TTC549 (cell line): ENCODE measurements at regions not wholly inside any gene's neighbourhood (a gene's known extent, or its start where the extent isn't known, plus 50 kb on each side); places are given as distances from the start of the nearest gene placed in this dataset.
A peak's percentile ranks its signal among the peaks of the same experiment; 100 is the strongest.

Experiments used
- FAIRE-seq: peaks from 2 replicates; lab custom pipeline; 2012; peaks lifted over from hg19 to GRCh38; lab: Jason Lieb, UNC

- no peak for FAIRE-seq
Measured at GRCh38 chr3:174784206-174784934, 74.8 kb upstream of the NAALADL2 start.

- peak; percentile 46 for FAIRE-seq
Measured at GRCh38 chr3:174786825-174787224, 72.3 kb upstream of the NAALADL2 start.

DNA sequence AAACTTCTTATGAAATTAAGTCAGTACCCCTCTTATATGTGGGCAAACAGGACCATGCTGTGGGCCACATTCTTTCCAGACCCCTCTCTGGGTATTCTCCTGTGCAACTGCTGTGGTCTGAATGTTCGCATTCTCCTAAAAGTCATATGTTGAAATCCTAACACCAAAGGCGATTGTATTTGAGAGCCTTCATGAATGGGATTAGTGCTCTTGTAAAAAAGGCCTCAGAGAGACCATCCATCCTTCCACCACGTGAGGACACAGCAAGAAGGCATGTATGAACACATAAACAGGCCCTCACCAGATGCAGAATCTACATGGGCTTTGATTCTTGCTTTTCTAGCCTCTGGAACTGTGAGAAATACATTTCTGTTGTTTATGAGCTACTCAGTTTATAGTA is 68.0 kb upstream of the NAALADL2 start:
- FAIRE-seq, result no peak

GRCh38 chr3:174792864-174793263 is 66.3 kb upstream of the NAALADL2 start:
- FAIRE-seq, result no peak
